ENCODE measurements at regions not wholly inside any gene's neighbourhood (a gene's known extent, or its start where the extent isn't known, plus 50 kb on each side); places are given as distances from the start of the nearest gene placed in this dataset.

DNA sequence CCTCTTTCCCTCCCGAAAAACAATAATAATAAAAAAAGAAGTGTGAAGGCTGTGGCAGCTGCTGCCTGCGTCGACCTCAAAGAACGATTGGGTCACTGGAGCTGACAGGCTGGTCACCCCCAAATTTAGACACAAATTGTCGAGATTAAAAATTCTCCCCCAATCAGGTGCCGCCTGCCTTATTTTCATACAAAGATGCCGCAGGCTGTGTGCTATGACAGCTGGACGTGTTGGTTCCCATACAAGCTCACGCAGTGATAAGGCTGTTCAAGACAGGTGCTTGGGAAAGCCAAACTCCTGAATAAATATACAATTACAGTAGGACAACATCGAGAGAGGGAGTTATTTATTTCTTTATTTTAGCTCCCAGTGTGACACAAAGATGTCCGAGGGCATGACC is 1041.8 kb downstream of the VRK1 start:
- DNase-seq, result no peak
- peaks cover 11% of the 10 kb centered on the region for H3K4me1 Mint-ChIP-seq (ENCODE audit: low read depth, unreplicated experiment)
- TF ChIP-seq, protein P1, sequence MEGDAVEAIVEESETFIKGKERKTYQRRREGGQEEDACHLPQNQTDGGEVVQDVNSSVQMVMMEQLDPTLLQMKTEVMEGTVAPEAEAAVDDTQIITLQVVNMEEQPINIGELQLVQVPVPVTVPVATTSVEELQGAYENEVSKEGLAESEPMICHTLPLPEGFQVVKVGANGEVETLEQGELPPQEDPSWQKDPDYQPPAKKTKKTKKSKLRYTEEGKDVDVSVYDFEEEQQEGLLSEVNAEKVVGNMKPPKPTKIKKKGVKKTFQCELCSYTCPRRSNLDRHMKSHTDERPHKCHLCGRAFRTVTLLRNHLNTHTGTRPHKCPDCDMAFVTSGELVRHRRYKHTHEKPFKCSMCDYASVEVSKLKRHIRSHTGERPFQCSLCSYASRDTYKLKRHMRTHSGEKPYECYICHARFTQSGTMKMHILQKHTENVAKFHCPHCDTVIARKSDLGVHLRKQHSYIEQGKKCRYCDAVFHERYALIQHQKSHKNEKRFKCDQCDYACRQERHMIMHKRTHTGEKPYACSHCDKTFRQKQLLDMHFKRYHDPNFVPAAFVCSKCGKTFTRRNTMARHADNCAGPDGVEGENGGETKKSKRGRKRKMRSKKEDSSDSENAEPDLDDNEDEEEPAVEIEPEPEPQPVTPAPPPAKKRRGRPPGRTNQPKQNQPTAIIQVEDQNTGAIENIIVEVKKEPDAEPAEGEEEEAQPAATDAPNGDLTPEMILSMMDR (IDR thresholded peaks at IDR 0.05; ENCODE audit: partially characterized antibody, unreplicated experiment), result no peak
- H3K9me3 Mint-ChIP-seq (ENCODE audit: unreplicated experiment), result no peaks in the 10 kb centered on the region
- H3K4me3 Mint-ChIP-seq (ENCODE audit: unreplicated experiment), result no peak overlapping the region
- H3K27ac Mint-ChIP-seq (ENCODE audit: unreplicated experiment), result no peak overlapping the region
- H3K36me3 Mint-ChIP-seq (ENCODE audit: unreplicated experiment), result no peaks in the 10 kb centered on the region
- H3K27me3 Mint-ChIP-seq (ENCODE audit: unreplicated experiment), result peaks cover 2% of the 10 kb centered on the region

DNA sequence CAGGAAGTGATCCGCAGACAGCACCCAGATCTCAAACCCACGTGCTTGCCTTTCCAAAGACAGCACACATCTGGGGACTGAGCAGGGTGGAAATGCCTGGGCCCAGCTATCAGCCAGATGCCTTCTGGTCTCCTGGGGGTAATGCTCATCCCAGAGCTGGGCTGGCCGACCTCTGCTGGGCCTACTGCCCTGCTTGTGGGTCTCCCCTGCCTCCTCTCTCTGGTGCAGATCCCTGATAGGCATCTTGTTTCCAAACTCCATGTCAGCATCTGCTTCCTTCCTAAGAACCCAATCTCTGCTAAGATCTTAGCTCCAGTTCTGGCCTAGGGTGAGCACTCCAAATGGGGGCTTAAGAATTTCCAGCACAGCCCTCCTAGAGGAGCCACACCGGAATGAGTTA is 1043.0 kb downstream of the VRK1 start:
- H3K27me3 Mint-ChIP-seq (ENCODE audit: unreplicated experiment), result peaks cover 2% of the 10 kb centered on the region

DNA sequence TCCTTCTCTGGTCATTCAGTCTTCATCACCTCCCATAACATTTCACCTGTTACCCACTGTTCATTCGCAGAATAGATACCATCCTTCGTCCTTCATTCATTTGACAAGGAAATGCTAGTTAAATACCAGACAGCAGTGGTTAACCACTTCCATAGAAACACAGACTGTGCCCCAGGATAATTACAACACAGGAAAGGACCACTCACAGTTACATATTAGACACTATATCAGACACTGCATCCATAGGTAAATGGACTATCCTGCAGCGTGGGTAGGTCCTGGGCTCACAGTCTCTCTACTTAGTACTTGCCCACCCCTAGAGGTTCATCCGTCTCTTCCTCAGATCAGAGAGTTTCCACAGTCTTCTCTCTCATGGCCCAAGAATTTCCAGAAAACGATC is 1044.6 kb downstream of the VRK1 start:
- Mint-ChIP-seq H3K27me3 (ENCODE audit: unreplicated experiment) (no peaks in the 10 kb centered on the region), H3K27ac (ENCODE audit: unreplicated experiment) (no peak overlapping the region), H3K36me3 (ENCODE audit: unreplicated experiment) (no peaks in the 10 kb centered on the region), H3K4me1 (ENCODE audit: low read depth, unreplicated experiment) (peaks cover 11% of the 10 kb centered on the region), H3K4me3 (ENCODE audit: unreplicated experiment) (no peak overlapping the region), H3K9me3 (ENCODE audit: unreplicated experiment) (no peaks in the 10 kb centered on the region)
- no peak for DNase-seq
- TF ChIP-seq, protein P1 (IDR thresholded peaks at IDR 0.05; ENCODE audit: partially characterized antibody, unreplicated experiment), result no peak

More for the DNA sequence above, 1043.0 kb downstream of the VRK1 start:
- H3K9me3 Mint-ChIP-seq (ENCODE audit: unreplicated experiment), result no peaks in the 10 kb centered on the region
- H3K36me3 Mint-ChIP-seq (ENCODE audit: unreplicated experiment), result no peaks in the 10 kb centered on the region
- no peak overlapping the region for H3K4me3 Mint-ChIP-seq (ENCODE audit: unreplicated experiment)
- TF ChIP-seq, protein P1 (IDR thresholded peaks at IDR 0.05; ENCODE audit: partially characterized antibody, unreplicated experiment), result no peak
- no peak overlapping the region for H3K27ac Mint-ChIP-seq (ENCODE audit: unreplicated experiment)
- peaks cover 11% of the 10 kb centered on the region for H3K4me1 Mint-ChIP-seq (ENCODE audit: low read depth, unreplicated experiment)
- no peak for DNase-seq

- TF ChIP-seq, protein P1 (IDR thresholded peaks at IDR 0.05; ENCODE audit: partially characterized antibody, unreplicated experiment), result no peak
- no peak for DNase-seq
- peaks cover 16% of the 10 kb centered on the region for H3K4me1 Mint-ChIP-seq (ENCODE audit: low read depth, unreplicated experiment)
- no peaks in the 10 kb centered on the region for H3K9me3 Mint-ChIP-seq (ENCODE audit: unreplicated experiment)
- H3K27ac Mint-ChIP-seq (ENCODE audit: unreplicated experiment), result no peak overlapping the region
- no peak overlapping the region for H3K4me3 Mint-ChIP-seq (ENCODE audit: unreplicated experiment)
- H3K27me3 Mint-ChIP-seq (ENCODE audit: unreplicated experiment), result no peaks in the 10 kb centered on the region
- H3K36me3 Mint-ChIP-seq (ENCODE audit: unreplicated experiment), result no peaks in the 10 kb centered on the region
These were observed 1045.9 kb downstream of the VRK1 start for GRCh38 chr14:97843066-97843465.

DNA sequence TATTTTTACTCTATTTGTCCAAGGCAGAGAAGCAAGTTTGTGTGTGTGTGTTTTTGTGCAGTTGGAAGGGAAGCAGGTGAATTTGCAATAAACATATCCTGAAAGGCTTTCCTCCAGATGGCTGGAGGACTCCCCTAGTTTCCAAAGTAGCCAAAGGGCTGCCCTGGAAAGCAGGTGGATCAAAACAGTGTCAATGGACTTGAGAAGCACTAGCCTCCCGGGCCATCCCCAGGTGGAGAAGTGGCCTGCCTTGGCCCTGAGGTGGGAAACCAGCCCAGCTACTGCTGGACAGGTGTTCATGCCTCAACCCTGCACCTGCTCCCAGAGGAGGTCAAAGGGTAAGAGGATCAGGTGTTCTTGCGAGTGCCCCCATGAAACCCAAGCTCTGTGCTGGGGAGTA is 1046.9 kb downstream of the VRK1 start:
- Mint-ChIP-seq H3K4me3 (ENCODE audit: unreplicated experiment) (no peak overlapping the region), H3K9me3 (ENCODE audit: unreplicated experiment) (no peaks in the 10 kb centered on the region)
- no peak for DNase-seq

More for the DNA sequence above, 1046.9 kb downstream of the VRK1 start:
- peaks cover 3% of the 10 kb centered on the region for H3K27me3 Mint-ChIP-seq (ENCODE audit: unreplicated experiment)
- H3K36me3 Mint-ChIP-seq (ENCODE audit: unreplicated experiment), result no peaks in the 10 kb centered on the region
- peaks cover 25% of the 10 kb centered on the region for H3K4me1 Mint-ChIP-seq (ENCODE audit: low read depth, unreplicated experiment)
- TF ChIP-seq, protein P1 (IDR thresholded peaks at IDR 0.05; ENCODE audit: partially characterized antibody, unreplicated experiment), result no peak
- no peak overlapping the region for H3K27ac Mint-ChIP-seq (ENCODE audit: unreplicated experiment)
